Thyroid gland (tissue), 4 donors: ENCODE measurements at regions not wholly inside any gene's neighbourhood (a gene's known extent, or its start where the extent isn't known, plus 50 kb on each side); places are given as distances from the start of the nearest gene placed in this dataset.

ENCODE experiments used
- CTCF ChIP-seq, 6 experiments: fragments of 200-600 bp in 3 of 6; fragments of 450-650 bp in 3 of 6; sonication (generic) in 3 of 6; IDR thresholded peaks; one replicate each; pipeline ENCODE4 v1.5.1; 2016 to 2019; ENCODE audit warnings: antibody characterized with exemption in 6 of 6, mild to moderate bottlenecking in 2 of 6, inconsistent platforms in 1 of 6, moderate library complexity in 1 of 6
- POLR2A ChIP-seq, 2 donors: fragments of 450-650 bp; IDR thresholded peaks; one replicate each; pipeline ENCODE4 v1.6.1; 2017; ENCODE audit warnings: antibody characterized with exemption in 2 of 2, mild to moderate bottlenecking in 2 of 2, moderate library complexity in 1 of 2

GRCh38 chr3:127053979-127054378 is 71.1 kb downstream of the PLXNA1 start:
- no peak for TF ChIP-seq CTCF (IDR thresholded peaks at IDR 0.05)
- TF ChIP-seq POLR2A (IDR thresholded peaks at IDR 0.05), result no peak
